ENCODE measurements at regions not wholly inside any gene's neighbourhood (a gene's known extent, or its start where the extent isn't known, plus 50 kb on each side); places are given as distances from the start of the nearest gene placed in this dataset.
A peak's percentile ranks its signal among the peaks of the same experiment; 100 is the strongest.
"Not testable (repeated sequence)": the region's sequence is repeated elsewhere in the genome, so short reads cannot be mapped to it uniquely, and the experiment has no call there.

GRCh38 chr20:33908336-33908735 is 85.4 kb upstream of the RALY start:
- no peak for DNase-seq

- no peak for DNase-seq
Observed at GRCh38 chr20:33908868-33909267, 84.8 kb upstream of the RALY start.

- no peak for DNase-seq
Observed at GRCh38 chr20:33909331-33909921, 84.3 kb upstream of the RALY start.

- no peak for DNase-seq
Observed at GRCh38 chr20:33910056-33910455, 83.7 kb upstream of the RALY start.

GRCh38 chr20:33910529-33911327 is 83.0 kb upstream of the RALY start:
- DNase-seq, result no peak

GRCh38 chr20:33914919-33915318 is 78.8 kb upstream of the RALY start:
- no peak for DNase-seq

- no peak for DNase-seq
Observed at GRCh38 chr20:33915726-33916331, 77.9 kb upstream of the RALY start.

- DNase-seq, result no peak
Observed at GRCh38 chr20:33916768-33917167, 76.9 kb upstream of the RALY start.

- no peak for DNase-seq
Observed at GRCh38 chr20:33917831-33918525, 75.7 kb upstream of the RALY start.

- DNase-seq, result no peak
Observed at GRCh38 chr20:33918662-33919061, 75.0 kb upstream of the RALY start.

GRCh38 chr20:33919653-33920052 is 74.1 kb upstream of the RALY start:
- DNase-seq, result no peak

GRCh38 chr20:33922224-33922623 is 71.5 kb upstream of the RALY start:
- DNase-seq, result no peak

GRCh38 chr20:33923740-33924139 is 70.0 kb upstream of the RALY start:
- DNase-seq, result no peak

GRCh38 chr20:33925867-33926266 is 67.8 kb upstream of the RALY start:
- DNase-seq, result no peak

GRCh38 chr20:33926425-33926824 is 67.3 kb upstream of the RALY start:
- DNase-seq, result peak; percentile 7

- DNase-seq, result no peak
Observed at GRCh38 chr20:33927724-33928123, 66.0 kb upstream of the RALY start.

GRCh38 chr20:33929917-33930316 is 63.8 kb upstream of the RALY start:
- DNase-seq, result no peak

GRCh38 chr20:33933469-33933909 is 60.2 kb upstream of the RALY start:
- peak; percentile 25 for DNase-seq

- no peak for DNase-seq
Observed at GRCh38 chr20:33936656-33937055, 57.1 kb upstream of the RALY start.

- not testable (repeated sequence) for DNase-seq
Observed at GRCh38 chr20:33939031-33939430, 54.7 kb upstream of the RALY start.

GRCh38 chr20:33940666-33941065 is 53.0 kb upstream of the RALY start:
- no peak for DNase-seq

Data from DMS 273 treated with DMSO at 0.1 percent for 48 hours (cell line).